Progenitor cell of endocrine pancreas (in vitro differentiated cells): ENCODE measurements at regions not wholly inside any gene's neighbourhood (a gene's known extent, or its start where the extent isn't known, plus 50 kb on each side); places are given as distances from the start of the nearest gene placed in this dataset.

ENCODE experiments used
- DNase-seq: peaks from one replicate; pipeline ENCODE4 v3.0.0; 2021; ENCODE audit warnings: low spot score; ENCODE audit not compliant: unreplicated experiment
- H3K27ac Mint-ChIP-seq: 2 replicates; pipeline ENCODE4 v1.8.0; 2021; ENCODE audit warnings: mild to moderate bottlenecking, moderate library complexity, mixed read lengths
- H3K27me3 Mint-ChIP-seq: 2 replicates; pipeline ENCODE4 v1.8.0; 2021; ENCODE audit warnings: mixed read lengths
- H3K36me3 Mint-ChIP-seq: 2 replicates; pipeline ENCODE4 v1.8.0; 2022; ENCODE audit warnings: mixed read lengths; ENCODE audit not compliant: insufficient read depth
- H3K4me1 Mint-ChIP-seq: 2 replicates; pipeline ENCODE4 v1.8.0; 2021; ENCODE audit warnings: low read depth, mixed read lengths
- H3K4me3 Mint-ChIP-seq: 2 replicates; pipeline ENCODE4 v1.8.0; 2021; ENCODE audit warnings: low read depth, mild to moderate bottlenecking, moderate library complexity, mixed read lengths
- H3K9me3 Mint-ChIP-seq: 2 replicates; pipeline ENCODE4 v1.8.0; 2021; ENCODE audit warnings: low read depth, mixed read lengths
- CTCF ChIP-seq: fragments of 200-600 bp; sonication (generic); IDR thresholded peaks from one replicate; pipeline ENCODE4 v1.5.0; 2021; ENCODE audit warnings: antibody characterized with exemption, mild to moderate bottlenecking; ENCODE audit not compliant: unreplicated experiment

- Mint-ChIP-seq H3K36me3 (no peaks in the 10 kb centered on the region), H3K4me3 (no peak overlapping the region), H3K27me3 (no peaks in the 10 kb centered on the region), H3K27ac (no peak overlapping the region), H3K4me1 (peaks cover 6% of the 10 kb centered on the region), H3K9me3 (no peaks in the 10 kb centered on the region)
- TF ChIP-seq CTCF: no peak
- DNase-seq: no peak
These were observed 237.6 kb upstream of the MAGI2 start for GRCh38 chr7:79691074-79691473.

GRCh38 chr7:79684384-79684783 is 230.9 kb upstream of the MAGI2 start:
- DNase-seq: no peak
- H3K4me1 Mint-ChIP-seq: peaks cover 5% of the 10 kb centered on the region
- TF ChIP-seq CTCF: no peak

GRCh38 chr7:79683916-79684315 is 230.4 kb upstream of the MAGI2 start:
- Mint-ChIP-seq H3K27ac (no peak overlapping the region), H3K9me3 (peaks cover 10% of the 10 kb centered on the region), H3K4me3 (no peak overlapping the region), H3K4me1 (peaks cover 3% of the 10 kb centered on the region), H3K27me3 (no peaks in the 10 kb centered on the region), H3K36me3 (no peaks in the 10 kb centered on the region)
- no peak for DNase-seq
- TF ChIP-seq CTCF: no peak

More at GRCh38 chr7:79684384-79684783, 230.9 kb upstream of the MAGI2 start:
- peaks cover 10% of the 10 kb centered on the region for H3K9me3 Mint-ChIP-seq
- no peaks in the 10 kb centered on the region for H3K27me3 Mint-ChIP-seq
- H3K36me3 Mint-ChIP-seq: no peaks in the 10 kb centered on the region
- H3K4me3 Mint-ChIP-seq: no peak overlapping the region
- no peak overlapping the region for H3K27ac Mint-ChIP-seq

GRCh38 chr7:79683185-79683890 is 229.9 kb upstream of the MAGI2 start:
- Mint-ChIP-seq H3K27ac (no peak overlapping the region), H3K4me1 (peaks cover 3% of the 10 kb centered on the region), H3K27me3 (no peaks in the 10 kb centered on the region), H3K36me3 (no peaks in the 10 kb centered on the region), H3K4me3 (no peak overlapping the region), H3K9me3 (peaks cover 10% of the 10 kb centered on the region)
- TF ChIP-seq CTCF: no peak
- DNase-seq: no peak

GRCh38 chr7:79681454-79681853 is 228.0 kb upstream of the MAGI2 start:
- Mint-ChIP-seq H3K4me3 (no peak overlapping the region), H3K9me3 (peaks cover 10% of the 10 kb centered on the region), H3K27ac (no peak overlapping the region), H3K4me1 (peaks cover 3% of the 10 kb centered on the region), H3K27me3 (no peaks in the 10 kb centered on the region), H3K36me3 (no peaks in the 10 kb centered on the region)
- no peak for TF ChIP-seq CTCF
- no peak for DNase-seq
